Stimulated activated CD8-positive, alpha-beta memory T cell treated with anti-CD3 and anti-CD28 coated beads, Interleukin-7, amount 100 ng/mL, for 48 hours (primary cell): ENCODE measurements at regions not wholly inside any gene's neighbourhood (a gene's known extent, or its start where the extent isn't known, plus 50 kb on each side); places are given as distances from the start of the nearest gene placed in this dataset.

Source experiments
- DNase-seq, 2 donors: peaks; one replicate each; pipeline ENCODE4 v3.0.0-alpha.2; 2020; ENCODE audit warnings: low read depth in 1 of 2; ENCODE audit errors: extremely low read depth in 1 of 2

DNA sequence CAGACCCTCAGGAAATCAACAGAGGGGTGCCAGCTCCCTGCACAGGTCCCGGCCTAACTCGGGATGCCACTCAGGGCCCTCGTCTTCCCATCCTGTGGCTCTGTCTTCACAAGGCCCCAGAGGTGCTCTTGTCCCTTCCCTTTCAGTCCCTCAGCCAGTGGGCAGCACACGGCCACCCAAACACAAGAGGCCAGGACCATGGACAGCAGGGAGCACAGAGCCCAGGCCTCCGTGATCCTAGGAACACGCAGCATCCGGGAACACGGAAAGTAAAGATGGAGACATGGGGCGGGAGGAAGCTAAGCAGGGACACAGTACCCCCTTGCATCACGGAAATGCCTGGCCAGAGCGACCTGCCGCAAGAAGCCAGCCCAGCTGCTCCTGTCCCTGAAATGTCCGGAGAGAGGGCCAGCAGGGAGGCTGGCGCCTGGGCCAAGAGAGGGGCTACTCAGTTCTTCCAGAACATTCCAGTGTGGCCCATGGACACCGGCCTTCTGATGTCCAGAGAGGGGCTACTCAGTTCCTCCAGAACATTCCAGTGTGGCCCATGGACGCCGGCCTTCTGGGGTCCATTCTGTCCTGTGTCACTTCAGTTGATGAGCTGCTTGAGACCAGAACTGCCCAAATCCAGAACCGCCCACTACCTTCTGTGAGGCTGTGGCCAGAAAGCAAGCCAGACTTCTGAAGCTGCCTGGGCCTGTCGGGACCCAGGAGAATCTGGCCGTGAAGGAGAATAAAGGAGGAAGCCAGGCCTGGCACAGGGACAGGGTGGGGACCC lies 274.0 kb downstream of the BRD1 start:
- DNase-seq: no peak

DNA sequence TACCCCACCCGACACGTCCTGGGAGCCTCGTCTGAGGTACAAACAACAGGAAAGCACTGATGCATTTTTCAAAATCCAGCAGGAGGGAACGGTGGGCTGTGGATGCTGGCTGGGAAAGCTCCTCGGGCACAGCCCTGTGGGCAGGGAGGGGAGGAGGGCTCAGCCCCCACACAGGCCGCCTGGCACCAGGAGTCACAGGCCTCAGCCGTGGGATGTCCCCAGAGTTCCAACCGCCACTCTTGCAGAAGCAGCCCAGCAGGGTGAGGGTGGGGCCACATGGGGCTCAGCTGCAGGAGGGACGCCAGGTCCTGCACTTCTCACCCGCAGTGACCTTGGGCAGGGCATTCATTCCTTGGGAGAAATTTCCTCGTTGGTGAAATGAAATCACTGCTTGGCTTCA lies 274.6 kb downstream of the BRD1 start:
- no peak for DNase-seq

DNA sequence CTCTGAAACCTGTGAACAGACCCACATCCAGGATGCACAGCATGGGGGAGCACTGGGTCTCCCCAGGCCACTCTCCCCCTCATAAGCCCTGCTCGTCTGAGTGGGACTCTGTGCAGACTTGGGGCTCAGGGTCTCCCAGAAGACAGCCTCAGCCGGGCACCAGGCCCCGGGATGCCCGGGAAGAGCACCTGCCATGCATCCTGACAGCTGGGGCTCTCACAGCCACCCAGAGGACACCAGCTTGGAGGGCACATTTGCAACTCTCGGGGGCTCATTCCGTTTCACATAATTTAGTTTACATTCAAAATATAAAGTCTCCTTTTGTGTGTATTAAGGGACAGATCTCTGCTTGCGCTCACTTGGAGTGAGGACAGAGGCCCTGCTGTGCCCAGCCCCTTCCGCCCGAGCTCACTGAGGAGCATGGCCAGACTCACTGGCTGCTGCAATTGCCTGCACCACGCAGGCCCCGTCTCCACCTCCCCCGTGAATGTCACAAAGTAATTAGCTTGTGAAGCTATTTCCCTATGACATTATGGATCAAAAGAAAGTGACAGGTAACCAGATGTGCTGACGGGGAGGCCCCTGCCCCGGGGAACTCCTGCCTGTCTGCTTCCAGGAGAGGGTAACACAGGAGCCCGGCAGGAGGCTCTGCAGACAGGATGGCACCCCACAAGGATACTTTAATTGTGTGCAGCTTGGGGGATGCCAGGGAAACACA lies 275.6 kb downstream of the BRD1 start:
- DNase-seq: no peak

DNA sequence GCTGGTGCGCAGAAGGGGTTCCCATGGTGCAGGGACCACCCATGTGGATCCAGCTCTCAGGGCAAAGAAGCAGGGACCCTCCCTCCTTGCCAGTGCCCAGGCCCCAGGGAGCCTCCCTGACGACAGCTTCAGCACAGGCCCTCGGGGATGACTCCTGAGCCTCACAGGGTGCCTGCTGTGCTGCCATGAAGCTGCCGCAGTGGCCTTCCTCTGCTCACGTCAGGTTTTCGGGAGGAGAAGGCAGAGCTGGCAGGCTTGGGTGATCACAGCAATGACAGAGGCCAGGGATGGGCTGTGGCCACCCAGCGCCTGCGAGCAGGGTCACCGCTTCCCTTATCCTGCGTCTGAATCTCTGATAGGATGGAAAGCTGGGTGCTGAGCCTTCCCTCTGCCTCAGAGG lies 276.2 kb downstream of the BRD1 start:
- DNase-seq: no peak

DNA sequence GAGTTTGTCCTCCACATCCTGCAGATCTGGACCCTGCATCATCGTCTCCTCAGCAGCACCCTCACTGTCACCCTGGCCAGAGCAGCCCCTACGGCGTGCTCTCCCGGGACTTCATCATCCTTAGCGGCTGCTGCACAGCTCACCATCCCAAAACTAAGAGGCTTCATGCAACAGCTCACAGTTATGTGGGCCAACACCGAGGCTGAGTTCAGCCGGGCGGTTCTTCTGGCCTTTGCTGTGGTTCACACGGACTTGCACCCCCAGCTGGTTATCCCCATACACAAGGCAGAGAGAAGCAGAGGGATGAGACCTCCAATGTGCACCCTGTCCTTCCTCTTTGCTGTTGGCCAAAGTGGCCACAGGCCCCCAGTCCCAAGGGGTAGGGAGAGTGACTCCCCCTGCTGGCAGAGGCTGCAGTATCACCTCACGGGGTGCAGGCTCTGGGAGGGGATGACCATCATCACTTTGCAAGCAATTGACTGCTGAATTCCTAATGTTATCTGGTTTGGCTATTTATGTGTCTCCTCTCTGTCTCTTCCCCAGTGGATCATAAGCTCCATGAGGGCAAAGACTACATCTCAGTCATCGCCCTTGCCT lies 276.8 kb downstream of the BRD1 start:
- no peak for DNase-seq

DNA sequence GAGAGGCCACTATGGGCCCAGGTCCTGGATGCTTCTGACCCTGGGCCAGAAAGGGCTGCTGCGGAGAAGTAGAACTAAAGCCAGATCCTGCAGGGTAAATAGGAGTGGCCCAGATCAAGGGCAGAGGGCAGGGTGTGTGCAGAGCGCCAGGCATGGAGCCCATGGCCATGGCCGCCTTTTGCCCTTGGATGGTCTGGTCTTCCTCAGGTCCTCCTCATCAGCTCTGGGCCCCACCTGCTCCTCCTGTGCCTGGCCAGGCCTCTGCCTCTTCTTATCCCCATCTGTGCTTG lies 277.6 kb downstream of the BRD1 start:
- DNase-seq: no peak

DNA sequence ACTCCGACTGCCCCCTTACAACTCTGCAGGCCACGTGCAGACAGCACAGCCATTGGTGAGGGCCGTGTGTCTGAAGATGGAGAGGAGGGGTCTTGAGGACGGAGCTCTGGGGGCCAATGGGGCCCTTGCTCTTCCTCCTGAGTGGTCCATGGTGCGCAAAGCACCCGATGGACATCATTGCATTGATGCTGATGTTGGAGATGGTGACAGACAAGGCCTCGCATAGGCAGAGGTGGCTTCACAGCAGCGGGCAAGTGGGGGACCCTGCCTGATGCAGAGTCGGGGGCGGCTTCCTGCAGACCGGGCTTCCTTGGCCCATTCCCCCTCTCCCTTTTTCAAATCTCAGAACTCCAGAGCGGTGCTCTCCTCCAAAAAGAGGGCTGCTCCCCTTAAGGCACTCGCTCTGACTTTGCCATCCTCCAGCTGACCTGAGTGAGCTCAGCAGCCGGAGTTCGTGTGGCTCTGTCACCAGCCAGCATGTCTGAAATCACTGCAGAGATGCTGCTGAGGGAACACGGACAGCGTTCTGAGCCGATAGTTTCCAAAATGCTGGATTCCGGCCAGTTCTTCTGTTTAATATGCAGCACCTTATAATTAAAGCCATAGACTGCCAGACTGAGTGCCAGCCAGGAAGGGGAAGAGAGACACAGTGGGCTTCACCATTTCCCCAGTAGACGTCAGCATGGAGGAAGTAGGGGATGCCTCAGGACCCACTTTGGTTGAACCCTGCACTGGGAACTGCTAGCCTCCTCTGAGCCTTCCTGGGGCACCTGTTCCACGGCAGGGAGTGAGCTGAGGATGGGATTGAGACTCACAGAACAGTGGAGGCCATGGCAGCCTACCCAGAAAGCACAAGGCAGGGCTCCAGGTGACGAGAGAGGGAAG lies 278.2 kb downstream of the BRD1 start:
- no peak for DNase-seq

DNA sequence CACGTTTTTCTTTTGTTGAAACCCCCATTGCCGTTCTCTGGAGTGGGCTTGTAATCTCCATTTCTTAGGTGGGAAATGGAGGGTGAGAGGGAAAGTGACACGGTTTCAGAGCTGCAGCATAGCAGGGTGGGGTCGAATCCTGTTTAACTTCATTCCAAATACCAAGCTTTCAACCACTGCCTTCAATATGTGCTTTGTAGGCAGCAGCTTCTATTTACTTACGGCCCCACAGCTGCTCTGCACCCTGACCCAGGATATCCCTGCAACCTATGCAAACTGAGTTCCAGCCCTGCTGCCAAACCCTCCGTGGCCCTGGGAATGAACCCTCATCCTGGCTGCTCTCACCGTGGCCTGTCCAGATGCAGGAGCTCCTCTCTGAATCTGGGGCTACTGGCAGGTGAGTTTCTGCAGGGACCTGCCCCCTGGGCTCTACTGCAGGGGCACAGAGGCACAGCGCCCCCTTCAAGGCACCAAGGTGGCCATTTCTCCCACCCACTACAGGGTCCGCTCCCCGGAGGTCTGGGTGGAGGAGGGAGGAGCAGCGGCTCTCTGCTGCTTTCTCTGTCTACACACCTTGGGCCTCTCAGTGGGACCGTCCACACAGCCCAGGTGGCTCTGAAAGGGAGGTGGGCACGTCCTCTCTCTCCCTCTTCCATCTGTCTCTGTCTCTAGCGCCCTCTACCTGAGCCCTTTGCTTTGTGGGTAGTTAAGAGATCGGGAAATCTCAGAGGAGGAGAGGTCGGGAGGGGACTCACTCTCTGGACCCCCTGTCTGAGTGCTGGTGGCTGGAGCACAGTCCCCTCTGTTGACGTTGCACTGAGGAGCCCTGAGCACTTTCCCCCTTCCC lies 279.1 kb downstream of the BRD1 start:
- DNase-seq: no peak

DNA sequence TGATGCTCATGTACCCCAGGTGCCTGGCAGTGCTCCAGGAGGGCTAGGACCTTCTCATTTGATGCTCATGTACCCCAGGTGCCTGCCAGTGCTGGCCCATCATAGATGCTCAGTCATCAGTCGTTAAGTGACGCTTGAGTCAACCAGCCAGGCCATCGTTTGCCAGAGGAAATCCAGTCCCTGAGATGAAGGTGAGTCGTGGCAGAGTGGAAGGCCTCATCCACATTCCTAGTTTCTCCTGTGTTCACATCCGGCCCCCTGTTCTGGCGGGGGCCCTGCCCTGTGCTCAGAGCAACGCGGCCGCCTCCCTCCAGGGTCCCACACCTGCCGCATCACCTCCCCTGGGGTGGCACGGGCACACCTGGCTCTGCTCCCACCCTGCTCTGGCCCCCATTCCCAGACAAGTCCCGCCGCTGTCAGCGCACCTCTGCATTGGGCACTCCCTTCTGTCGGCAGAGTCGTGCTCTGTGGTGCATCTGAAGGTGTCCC lies 279.9 kb downstream of the BRD1 start:
- DNase-seq: no peak

DNA sequence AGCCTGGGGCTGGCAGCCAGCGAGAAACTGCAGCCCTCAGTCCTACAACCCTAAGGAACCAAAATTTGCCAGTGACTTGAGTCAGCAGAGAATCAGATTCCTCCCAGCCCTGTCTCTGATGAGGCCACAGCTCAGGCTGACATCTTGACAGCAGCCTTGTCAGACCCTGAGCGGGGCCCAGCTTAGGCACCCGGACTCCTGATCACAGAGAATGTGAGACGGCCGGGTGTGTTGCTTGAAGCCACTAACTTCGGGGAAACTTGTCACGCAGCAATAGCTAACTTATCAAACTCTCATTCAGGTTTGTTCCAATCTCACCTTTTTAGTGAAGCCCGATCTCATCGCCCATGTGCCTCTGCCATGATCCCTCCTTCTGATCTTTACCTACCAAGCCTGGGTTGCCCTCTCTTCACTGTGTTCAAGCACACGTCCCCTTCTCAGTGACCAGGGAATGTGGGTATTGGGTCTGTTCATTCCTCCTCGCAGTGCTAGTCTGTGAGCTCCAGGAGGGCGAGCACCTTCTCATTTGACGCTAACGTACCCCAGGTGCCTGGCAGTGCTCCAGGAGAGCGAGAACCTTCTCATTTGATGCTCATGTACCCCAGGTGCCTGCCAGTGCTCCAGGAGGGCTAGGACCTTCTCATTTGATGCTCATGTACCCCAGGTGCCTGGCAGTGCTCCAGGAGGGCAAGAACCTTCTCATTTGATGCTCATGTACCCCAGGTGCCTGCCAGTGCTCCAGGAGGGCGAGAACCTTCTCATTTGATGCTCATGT lies 280.7 kb downstream of the BRD1 start:
- no peak for DNase-seq

DNA sequence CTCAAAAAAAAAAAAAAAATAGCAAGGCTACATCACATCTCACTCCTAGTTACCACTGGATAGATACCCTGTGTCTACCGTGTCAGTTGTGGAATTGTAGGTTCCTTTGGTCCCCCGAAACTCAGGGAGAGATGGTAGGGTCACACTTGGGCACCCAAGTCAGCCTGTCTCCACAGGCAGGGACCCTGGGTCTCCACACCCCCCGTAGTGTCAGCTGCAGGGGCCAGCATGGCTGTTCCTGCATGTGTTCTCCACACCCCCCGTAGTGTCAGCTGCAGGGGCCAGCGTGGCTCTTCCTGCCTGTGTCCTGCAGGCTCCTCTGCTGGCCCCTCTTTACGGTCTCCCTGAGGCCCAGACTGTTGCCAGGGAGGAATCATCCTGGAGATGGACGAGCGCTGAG lies 282.1 kb downstream of the BRD1 start:
- no peak for DNase-seq

DNA sequence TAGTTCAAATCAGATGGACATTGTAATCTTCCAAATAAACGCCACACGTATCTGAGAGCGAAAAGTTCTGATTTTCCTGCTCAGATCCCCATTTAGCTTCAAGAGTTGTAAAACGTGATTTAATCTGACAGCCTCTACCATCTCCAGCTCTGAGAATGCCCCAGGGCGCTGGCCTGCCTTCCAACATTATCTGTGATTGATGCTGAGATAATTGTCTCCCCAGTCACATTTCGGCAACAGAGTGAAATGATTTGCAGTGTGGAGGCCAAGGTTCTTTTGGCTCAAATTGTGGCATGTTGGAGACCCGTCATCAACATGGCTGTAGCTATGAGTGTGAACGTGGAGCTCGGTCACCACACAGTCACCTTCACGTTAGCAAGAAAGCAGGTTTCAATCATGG lies 283.4 kb downstream of the BRD1 start:
- no peak for DNase-seq

DNA sequence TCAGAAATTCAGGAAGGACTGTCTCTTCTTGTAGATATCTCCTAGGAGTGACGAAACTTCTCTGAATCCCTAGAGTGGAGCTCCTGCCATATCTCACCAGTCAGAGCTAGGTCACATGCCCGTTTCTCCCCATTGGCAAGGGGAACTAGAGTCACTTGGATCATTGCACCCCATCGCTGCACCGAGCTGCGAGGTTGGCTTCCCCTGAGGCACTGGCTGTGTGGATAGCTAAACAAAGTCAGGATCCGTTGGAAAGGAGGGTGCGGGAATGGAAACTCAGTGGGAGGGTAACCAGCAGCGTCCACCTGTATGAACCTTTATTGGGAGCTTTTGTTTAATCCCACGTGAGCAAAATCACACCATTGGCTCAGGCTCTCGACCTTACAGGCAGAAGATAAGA lies 283.8 kb downstream of the BRD1 start:
- DNase-seq: no peak

DNA sequence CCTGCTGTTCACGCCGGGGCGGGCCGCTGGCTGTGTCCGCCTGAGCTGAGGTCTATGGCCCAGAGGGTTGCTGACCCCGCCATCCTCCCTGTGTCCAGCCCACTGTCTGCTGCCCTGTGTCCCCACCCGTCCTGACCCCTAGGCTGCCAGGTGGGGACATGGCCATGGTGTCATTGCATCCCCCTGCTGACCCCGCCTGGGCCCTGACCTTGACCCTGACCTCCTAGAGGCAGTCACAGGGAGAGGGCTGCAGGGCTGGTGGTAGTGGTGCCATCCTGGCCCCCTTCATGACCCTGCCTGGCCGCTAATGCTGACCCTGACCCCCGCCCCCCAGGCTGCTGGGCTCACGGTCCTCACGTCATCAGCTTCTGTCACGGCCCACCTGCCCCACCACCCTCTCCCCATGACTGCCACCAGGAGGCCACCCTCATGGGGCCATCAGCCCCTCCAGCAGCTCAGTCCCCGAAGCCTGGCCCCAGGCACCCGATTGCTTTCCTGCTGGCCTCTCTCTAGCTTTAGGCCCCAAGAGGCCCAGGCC lies 285.9 kb downstream of the BRD1 start:
- DNase-seq: no peak

DNA sequence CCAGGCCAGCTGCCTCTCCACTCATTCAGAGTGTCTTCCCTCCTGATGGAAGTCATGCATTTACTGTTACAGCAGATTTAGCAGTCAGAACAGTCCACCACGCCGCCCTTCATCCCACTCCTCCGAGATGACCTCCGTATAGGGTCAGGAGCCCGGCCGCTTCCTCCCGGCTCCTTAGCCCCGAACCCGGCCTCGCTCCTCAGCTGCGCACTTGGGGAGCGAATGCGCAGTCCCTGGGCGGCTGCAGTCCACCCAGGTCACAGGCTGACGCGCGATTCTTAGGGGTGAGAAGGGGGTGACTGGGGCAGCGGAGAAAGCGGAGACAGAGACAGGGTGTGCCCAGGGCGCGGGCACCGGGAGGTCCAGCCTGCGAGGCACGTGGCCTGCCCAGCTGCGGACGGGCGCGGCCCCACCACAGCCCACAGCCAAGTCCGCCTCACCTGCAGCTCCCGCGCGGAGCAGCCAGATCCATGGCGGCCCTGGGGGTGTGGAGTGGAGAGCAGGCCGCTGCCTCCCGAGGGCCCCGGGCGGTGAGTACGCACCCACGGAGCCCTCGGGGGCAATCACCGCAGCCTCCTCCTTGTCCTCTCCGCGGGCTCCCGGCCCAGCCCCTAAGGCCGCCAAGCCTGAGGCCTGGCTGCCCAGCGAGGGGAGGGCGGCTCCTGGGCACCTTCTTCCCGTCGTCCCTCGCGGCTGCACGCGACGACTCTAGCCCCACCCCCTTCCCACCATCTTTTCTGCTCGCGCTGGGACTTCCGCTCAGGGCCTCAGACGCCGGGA lies 286.6 kb downstream of the BRD1 start:
- DNase-seq: no peak

DNA sequence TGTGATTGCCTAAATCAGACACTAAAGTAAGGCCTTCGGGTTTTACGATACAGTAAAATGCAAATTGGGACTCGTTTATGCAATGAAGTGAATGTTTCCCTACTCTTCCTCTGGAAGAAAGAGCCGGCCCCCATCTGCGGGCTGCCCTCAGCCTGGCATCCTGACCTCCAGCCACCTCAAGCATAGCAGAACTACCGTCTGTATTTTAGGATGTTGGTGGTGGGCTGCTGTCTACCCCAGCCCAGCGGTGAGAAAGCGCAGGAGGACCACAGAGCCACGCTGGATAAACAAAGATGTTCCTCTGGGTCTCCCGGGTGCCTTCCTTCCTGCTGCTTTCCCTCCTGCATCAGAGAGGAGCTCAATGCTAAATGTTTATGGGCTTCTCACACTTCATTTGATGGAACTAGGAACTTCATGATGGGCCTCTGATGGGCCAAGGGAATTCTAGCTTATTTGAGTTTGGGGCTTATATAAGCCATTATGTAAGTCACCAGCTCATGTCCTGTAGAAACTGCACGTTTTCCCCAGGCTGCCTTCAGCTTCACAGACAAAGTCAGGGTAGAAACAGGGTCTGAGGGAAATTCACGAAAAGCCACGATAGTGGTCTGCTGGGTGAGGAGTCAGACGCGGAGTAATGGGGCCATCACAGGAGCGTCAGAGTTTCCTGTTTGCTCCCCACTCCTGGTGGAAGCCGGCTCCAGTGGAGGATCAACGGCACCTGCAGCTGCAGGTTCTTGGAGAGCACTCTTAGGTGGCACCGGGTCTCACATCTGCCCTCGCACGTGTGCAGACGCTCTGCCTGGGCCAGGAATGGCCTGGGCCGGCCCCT lies 287.4 kb downstream of the BRD1 start:
- DNase-seq: no peak

DNA sequence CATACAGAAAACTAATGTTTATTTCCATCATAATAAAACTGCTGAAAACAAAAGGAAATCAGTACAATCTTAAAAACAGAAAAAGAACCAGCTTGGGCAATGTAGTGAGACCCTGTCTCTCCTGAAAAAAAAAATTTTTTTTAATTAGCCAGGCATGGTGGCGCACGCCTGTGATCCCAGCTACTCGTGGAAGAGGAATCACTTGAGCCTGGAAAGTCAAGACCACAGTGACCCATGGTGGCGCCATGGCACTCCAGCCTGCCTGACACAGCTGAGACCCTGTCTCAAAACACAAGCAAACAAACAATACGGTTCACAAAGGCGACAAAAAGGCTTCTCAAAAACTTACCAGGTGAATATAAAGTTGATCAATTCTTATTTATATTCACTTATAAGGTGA lies 289.7 kb downstream of the BRD1 start:
- DNase-seq: no peak
